ENCODE measurements at regions not wholly inside any gene's neighbourhood (a gene's known extent, or its start where the extent isn't known, plus 50 kb on each side); places are given as distances from the start of the nearest gene placed in this dataset.

GRCh38 chr1:229136822-229137221 is 134.1 kb upstream of the RAB4A start:
- no peak overlapping the region for H3K27ac ChIP-seq (ENCODE audit: low read depth)
- no peaks in the 10 kb centered on the region for H3K79me2 ChIP-seq (replicated peaks; ENCODE audit: insufficient read depth)
- H3F3A ChIP-seq (replicated peaks; ENCODE audit: low read depth): no peaks in the 10 kb centered on the region
- no peaks in the 10 kb centered on the region for H3K4me1 ChIP-seq (ENCODE audit: insufficient read depth)
- H3K4me1 Mint-ChIP-seq: peaks cover 3% of the 10 kb centered on the region; the same call in 1 of the 3 replicates
- H2AFZ ChIP-seq: no peak overlapping the region
- H3K9me3 Mint-ChIP-seq: peaks cover 30% of the 10 kb centered on the region
- H3K27me3 ChIP-seq (ENCODE audit: insufficient read depth): no peaks in the 10 kb centered on the region
- H3K27ac Mint-ChIP-seq: no peak overlapping the region
- no peak overlapping the region for H3K4me3 ChIP-seq
- H3K27me3 Mint-ChIP-seq (ENCODE audit: insufficient read depth, low read depth, poor library complexity): peaks cover 4% of the 10 kb centered on the region
- no peak overlapping the region for H3K4me3 Mint-ChIP-seq
- H3K36me3 Mint-ChIP-seq (ENCODE audit: low read depth): peaks cover 28% of the 10 kb centered on the region
- no peaks in the 10 kb centered on the region for H4K20me1 ChIP-seq (replicated peaks; ENCODE audit: insufficient read depth)
- no peak for TF ChIP-seq REST (IDR thresholded peaks at IDR 0.05; ENCODE audit: unreplicated experiment)
- TF ChIP-seq ZNF462 (CRISPR knock-in tag; IDR thresholded peaks at IDR 0.05): no peak
- TF ChIP-seq CREB1 (CRISPR knock-in tag; IDR thresholded peaks at IDR 0.05; ENCODE audit: low read depth): no peak
- TF ChIP-seq EZH2phosphoT487 (IDR thresholded peaks at IDR 0.05; ENCODE audit: unreplicated experiment): no peak
- no peak for TF ChIP-seq JUNB (IDR thresholded peaks at IDR 0.05; ENCODE audit: unreplicated experiment)
- TF ChIP-seq ZNF331 (CRISPR knock-in tag; IDR thresholded peaks at IDR 0.05; ENCODE audit: low read depth): no peak
- no peak for TF ChIP-seq NANOG (IDR thresholded peaks at IDR 0.05; ENCODE audit: borderline replicate concordance)
- TF ChIP-seq CTCF (conservative IDR thresholded peaks at IDR 0.05; ENCODE audit: low read depth in 2 of 2): no peak
- no peak for TF ChIP-seq STAT1 (IDR thresholded peaks at IDR 0.05; ENCODE audit: unreplicated experiment)
- TF ChIP-seq EZH2 (IDR thresholded peaks at IDR 0.05; ENCODE audit: low read depth, unreplicated experiment): no peak
- H3K4me2 ChIP-seq: no peak overlapping the region
- H3K36me3 ChIP-seq (ENCODE audit: insufficient read depth): peaks cover 5% of the 10 kb centered on the region; the same call in 1 of the 2 replicates
- no peak; the same call in 2 of the 3 replicates for ATAC-seq
- peaks cover 15% of the 10 kb centered on the region; the same call in 1 of the 2 replicates for H3K9me2 ChIP-seq (ENCODE audit: insufficient read depth)
- DNase-seq (ENCODE audit: low spot score): no peak

All from GM23338 (cell line).